Activated naive CD8-positive, alpha-beta T cell treated with anti-CD3 and anti-CD28 coated beads for 36 hours (primary cell): ENCODE measurements at regions not wholly inside any gene's neighbourhood (a gene's known extent, or its start where the extent isn't known, plus 50 kb on each side); places are given as distances from the start of the nearest gene placed in this dataset.
"Not testable (repeated sequence)": the region's sequence is repeated elsewhere in the genome, so short reads cannot be mapped to it uniquely, and the experiment has no call there.

Experiments used
- DNase-seq: peaks from one replicate; pipeline ENCODE4 v3.0.0; 2021
- H3K27ac Mint-ChIP-seq: one replicate; pipeline ENCODE4 v1.8.0; 2022; ENCODE audit warnings: mild to moderate bottlenecking, moderate library complexity, mixed read lengths
- H3K27me3 Mint-ChIP-seq: one replicate; pipeline ENCODE4 v1.8.0; 2022; ENCODE audit warnings: mild to moderate bottlenecking, mixed read lengths
- H3K36me3 Mint-ChIP-seq: one replicate; pipeline ENCODE4 v1.8.0; 2021; ENCODE audit warnings: mild to moderate bottlenecking, mixed read lengths
- H3K4me1 Mint-ChIP-seq: one replicate; pipeline ENCODE4 v1.8.0; 2021; ENCODE audit warnings: mixed read lengths
- H3K4me3 Mint-ChIP-seq: one replicate; pipeline ENCODE4 v1.8.0; 2022; ENCODE audit warnings: mild to moderate bottlenecking, moderate library complexity, mixed read lengths
- H3K9me3 Mint-ChIP-seq: one replicate; pipeline ENCODE4 v1.8.0; 2022; ENCODE audit warnings: mixed read lengths

DNA sequence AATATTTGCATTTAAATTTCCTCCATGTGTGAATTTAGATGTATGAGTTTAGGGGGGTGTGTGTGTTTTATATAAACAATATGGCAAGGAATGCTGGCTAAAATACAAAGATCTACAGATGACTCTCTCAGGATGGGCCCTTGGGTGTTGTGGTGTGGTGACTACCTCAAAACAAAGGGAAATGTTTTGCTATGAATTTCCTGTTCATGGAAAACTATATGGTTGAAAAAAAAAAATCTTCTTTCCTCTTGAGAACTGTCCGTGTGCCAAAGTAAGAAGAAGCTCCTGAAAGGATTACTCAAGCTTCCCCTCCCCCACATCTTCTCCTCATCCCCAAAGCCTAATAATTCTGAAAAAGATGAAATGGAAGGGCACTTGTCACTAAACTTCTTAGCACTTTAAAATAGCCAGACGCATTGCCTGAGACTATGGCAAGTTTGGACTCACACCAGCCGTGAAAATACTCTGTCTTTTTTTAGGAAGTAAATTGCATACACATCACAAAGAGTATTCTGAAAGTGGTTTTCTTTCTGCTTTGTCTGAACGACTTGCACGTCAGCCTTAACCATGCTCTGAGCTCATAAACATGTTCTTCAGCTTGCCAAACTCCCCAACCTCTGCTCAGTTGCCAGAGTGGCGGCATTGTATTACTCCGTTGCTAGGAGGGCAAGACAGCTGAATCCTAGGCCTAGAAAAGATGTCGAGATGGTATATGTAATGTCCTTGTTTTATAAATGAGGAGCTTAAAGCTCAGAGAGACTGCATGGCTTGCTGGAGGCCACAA, 250.4 kb upstream of the JADE1 start:
- H3K36me3 Mint-ChIP-seq = no peaks in the 10 kb centered on the region
- DNase-seq = no peak
- peaks cover 1% of the 10 kb centered on the region for H3K4me1 Mint-ChIP-seq
- H3K4me3 Mint-ChIP-seq = no peak overlapping the region
- no peaks in the 10 kb centered on the region for H3K9me3 Mint-ChIP-seq
- H3K27me3 Mint-ChIP-seq = peaks cover 7% of the 10 kb centered on the region
- no peak overlapping the region for H3K27ac Mint-ChIP-seq

DNA sequence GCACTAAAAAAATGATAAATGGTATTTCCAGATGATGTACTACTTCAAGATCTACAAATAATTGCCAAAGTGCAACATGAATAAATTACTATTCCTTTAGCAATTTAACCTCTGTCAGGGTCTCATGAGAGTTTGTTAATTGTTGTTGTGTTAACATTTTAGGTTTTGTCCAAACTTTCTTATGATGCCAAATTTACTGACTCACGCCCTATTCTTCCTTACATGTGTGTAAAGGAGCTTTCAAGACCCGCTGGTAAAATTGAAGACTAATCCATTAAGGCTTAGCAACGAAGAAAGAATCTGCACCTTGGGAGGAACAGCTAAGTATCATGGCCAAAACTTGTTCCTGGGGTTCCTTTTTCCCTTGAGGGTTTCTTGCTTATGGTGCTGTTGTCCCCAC, 252.7 kb upstream of the JADE1 start:
- H3K27me3 Mint-ChIP-seq = peaks cover 17% of the 10 kb centered on the region
- H3K27ac Mint-ChIP-seq = no peak overlapping the region
- DNase-seq = no peak
- H3K9me3 Mint-ChIP-seq = no peaks in the 10 kb centered on the region
- H3K4me3 Mint-ChIP-seq = no peak overlapping the region
- H3K4me1 Mint-ChIP-seq = peaks cover 16% of the 10 kb centered on the region
- peaks cover 1% of the 10 kb centered on the region for H3K36me3 Mint-ChIP-seq

DNA sequence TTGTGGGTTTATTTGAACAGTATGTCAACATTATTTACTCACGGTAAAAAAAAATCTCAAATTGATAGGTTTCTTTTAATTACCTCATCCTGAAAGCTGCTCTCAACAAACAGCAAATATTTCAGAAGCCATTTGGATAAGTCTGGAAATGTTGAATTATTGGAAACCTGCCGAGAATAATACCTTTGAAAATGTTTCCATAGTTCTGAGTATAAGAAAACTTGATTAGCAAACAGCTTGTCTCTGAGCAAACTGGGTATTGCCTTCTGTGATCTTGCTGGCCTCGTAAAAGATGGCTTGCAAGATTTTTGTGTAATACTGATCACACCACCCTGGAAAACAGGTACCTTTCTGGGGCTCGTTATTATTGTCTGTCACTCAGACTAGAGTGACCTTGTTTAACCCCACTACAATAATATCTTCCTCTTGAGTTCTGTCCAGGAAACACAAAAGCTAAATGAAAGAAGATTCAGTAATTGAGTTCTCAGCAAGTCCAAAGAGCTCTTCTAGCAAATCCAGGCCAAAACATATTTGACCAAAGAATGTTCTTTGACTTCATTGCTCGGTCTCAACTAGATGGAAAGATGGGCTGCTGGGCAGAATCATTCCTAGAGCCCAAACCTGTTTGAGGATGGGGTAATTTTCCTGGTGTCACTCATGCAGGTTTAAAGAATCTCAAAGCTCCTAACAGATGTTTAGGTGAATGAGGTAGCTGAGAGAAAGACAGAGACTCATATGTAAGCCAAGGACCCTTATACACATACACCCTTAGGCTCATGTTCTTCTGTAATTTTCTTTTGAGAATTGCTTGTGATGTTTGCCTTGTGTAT, 255.6 kb upstream of the JADE1 start:
- Mint-ChIP-seq H3K27me3 (peaks cover 29% of the 10 kb centered on the region), H3K27ac (no peak overlapping the region), H3K4me3 (peak overlapping the region; percentile 87), H3K9me3 (no peaks in the 10 kb centered on the region), H3K4me1 (peaks cover 16% of the 10 kb centered on the region), H3K36me3 (peaks cover 1% of the 10 kb centered on the region)
- DNase-seq = no peak

DNA sequence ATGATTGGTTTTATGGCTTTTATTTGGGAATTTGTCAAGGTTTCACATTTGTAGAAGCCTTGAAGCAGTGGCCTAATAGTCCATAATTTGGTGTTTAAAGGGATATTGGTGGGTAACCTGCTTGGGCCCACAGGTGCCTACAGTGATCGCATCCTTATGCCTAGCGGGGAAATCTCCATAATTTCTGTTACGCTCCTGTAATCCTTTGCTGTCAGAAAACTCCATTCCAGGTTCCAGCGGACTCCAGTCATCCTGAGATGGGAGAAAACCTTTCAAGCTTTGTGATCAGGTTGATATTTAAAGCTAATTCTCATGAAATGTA, 257.0 kb upstream of the JADE1 start:
- no peak for DNase-seq
- peaks cover 31% of the 10 kb centered on the region for H3K27me3 Mint-ChIP-seq
- peaks cover 1% of the 10 kb centered on the region for H3K36me3 Mint-ChIP-seq
- peak overlapping the region; percentile 87 for H3K4me3 Mint-ChIP-seq
- H3K4me1 Mint-ChIP-seq = peaks cover 16% of the 10 kb centered on the region
- H3K9me3 Mint-ChIP-seq = no peaks in the 10 kb centered on the region
- H3K27ac Mint-ChIP-seq = no peak overlapping the region

DNA sequence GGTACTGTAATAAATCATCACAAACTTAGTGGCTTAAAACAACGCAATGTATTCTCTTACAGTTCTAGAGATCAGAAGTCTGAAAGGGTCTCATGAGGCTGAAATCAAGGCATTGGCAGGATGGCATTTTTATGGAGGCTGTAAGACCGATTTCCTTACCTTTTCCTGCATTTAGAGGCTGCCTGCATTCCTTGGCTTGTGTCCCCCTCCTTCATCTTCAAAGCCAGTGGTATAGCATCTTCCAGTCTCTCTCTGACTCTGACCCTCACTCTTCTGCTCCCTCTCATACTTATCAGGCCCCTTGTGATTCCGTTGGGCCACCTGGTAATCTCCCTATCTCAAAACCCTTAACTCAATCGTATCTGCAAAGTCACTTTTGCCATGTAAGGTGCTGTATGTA, 258.2 kb upstream of the JADE1 start:
- Mint-ChIP-seq H3K9me3 (no peaks in the 10 kb centered on the region), H3K27ac (no peak overlapping the region), H3K4me1 (peaks cover 16% of the 10 kb centered on the region), H3K27me3 (peaks cover 31% of the 10 kb centered on the region), H3K4me3 (no peak overlapping the region), H3K36me3 (peaks cover 1% of the 10 kb centered on the region)
- no peak for DNase-seq

DNA sequence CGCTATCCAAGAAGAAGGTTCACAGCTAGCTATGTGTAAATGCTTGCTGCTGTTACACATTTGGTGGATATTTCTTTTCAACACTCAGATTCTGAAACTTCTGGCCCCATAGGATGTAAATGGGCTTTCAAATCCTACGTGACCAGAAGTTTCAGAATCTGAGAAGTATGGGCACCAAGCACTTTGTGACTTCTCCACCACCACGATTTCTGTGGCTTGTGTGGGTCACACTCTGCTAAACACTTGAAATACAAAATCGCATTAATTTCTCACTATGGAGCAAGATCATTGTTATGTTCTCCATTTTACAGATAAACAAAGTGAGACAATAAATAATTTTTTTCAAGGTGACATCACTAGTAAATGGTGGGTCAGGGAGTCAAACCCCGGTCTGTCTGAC, 259.4 kb upstream of the JADE1 start:
- peaks cover 1% of the 10 kb centered on the region for H3K36me3 Mint-ChIP-seq
- H3K27ac Mint-ChIP-seq = no peak overlapping the region
- H3K4me3 Mint-ChIP-seq = no peak overlapping the region
- no peaks in the 10 kb centered on the region for H3K9me3 Mint-ChIP-seq
- H3K4me1 Mint-ChIP-seq = peaks cover 16% of the 10 kb centered on the region
- no peak for DNase-seq
- H3K27me3 Mint-ChIP-seq = peaks cover 31% of the 10 kb centered on the region

DNA sequence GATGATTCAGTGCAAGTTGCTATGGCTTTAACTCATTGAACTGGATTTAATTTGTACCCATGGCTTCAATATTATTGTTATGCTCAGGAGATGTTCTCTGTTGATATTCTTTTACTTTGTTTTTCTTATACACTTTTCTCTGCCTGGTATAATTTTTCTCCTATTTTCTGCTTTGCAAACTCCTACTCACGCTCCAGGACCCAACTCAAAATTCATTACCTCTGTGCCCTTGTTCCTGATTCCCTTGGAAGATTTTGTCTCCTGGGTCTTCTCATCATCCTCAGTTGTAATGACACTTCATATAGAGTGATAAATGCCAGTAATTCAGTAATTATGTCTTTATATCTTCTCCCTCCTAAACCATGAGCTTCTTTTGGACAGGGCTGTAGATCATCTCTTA, 259.9 kb upstream of the JADE1 start:
- no peak for DNase-seq
- Mint-ChIP-seq H3K36me3 (peaks cover 1% of the 10 kb centered on the region), H3K27me3 (peaks cover 31% of the 10 kb centered on the region), H3K4me1 (peaks cover 16% of the 10 kb centered on the region), H3K4me3 (no peak overlapping the region), H3K9me3 (no peaks in the 10 kb centered on the region), H3K27ac (no peak overlapping the region)

DNA sequence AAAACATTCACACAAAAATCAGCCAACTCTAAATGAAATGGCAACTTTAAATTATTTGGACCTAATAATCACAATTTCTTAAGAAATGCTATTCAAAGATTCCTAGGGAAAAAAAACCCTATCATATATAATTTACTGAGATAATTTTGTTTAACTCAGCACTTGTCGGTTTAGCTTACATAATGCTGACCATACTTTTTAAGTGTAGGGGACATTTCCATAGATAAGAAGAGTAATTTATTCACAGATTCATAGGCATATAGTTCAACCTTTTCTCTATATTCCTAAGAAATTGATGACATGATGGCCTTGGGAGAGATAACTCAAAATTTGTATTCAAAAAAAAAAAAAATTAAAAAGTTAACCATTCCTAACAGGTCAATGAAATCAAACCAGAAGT, 260.8 kb upstream of the PGRMC2 start:
- peaks cover 8% of the 10 kb centered on the region for H3K4me1 Mint-ChIP-seq
- H3K27me3 Mint-ChIP-seq = peaks cover 30% of the 10 kb centered on the region
- no peak overlapping the region for H3K4me3 Mint-ChIP-seq
- H3K36me3 Mint-ChIP-seq = peaks cover 1% of the 10 kb centered on the region
- H3K27ac Mint-ChIP-seq = no peak overlapping the region
- H3K9me3 Mint-ChIP-seq = no peaks in the 10 kb centered on the region
- no peak for DNase-seq

DNA sequence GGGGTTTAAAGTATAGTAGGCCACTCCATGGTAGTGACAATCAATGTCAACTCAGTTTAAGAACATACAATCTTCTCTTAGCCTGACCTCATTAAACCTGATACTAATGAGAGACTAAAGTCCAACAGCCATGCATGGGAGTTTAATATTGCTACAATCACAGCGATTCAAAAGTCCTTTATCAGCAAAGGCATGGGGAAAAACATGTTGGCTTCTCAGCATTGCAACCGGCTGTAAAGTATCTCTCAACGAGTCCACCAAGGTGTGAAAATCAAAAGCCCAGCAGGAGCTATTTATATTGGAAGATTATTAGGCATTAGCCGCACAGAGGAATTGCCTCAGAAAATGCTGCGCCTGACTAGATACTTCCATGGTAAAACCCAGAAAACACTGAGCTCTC, 256.7 kb upstream of the PGRMC2 start:
- Mint-ChIP-seq H3K36me3 (no peaks in the 10 kb centered on the region), H3K27ac (no peak overlapping the region), H3K4me3 (no peak overlapping the region), H3K4me1 (no peaks in the 10 kb centered on the region), H3K9me3 (no peaks in the 10 kb centered on the region), H3K27me3 (peaks cover 3% of the 10 kb centered on the region)
- no peak for DNase-seq

DNA sequence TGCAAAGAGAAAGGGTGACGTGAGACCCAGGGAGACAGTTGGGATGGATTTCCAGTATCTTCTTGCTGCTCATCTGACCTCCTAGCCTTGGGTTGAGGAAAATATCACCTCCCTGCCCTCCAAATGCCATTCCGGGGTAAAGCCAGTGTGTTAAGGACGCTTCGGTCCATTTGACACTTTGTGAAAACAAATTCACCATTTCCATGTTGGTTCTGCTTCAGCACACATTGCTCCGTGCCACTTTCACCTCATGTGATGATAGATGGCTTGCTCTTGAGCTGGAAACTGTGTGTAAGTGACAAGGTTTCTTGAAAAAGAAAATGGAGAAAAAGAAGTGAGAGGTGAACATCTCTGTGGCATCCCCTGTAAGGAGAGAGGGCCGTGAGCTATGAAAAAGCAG, 256.1 kb upstream of the PGRMC2 start:
- DNase-seq = no peak
- Mint-ChIP-seq H3K27ac (no peak overlapping the region), H3K9me3 (no peaks in the 10 kb centered on the region), H3K4me1 (no peaks in the 10 kb centered on the region), H3K27me3 (no peaks in the 10 kb centered on the region), H3K4me3 (no peak overlapping the region), H3K36me3 (no peaks in the 10 kb centered on the region)

DNA sequence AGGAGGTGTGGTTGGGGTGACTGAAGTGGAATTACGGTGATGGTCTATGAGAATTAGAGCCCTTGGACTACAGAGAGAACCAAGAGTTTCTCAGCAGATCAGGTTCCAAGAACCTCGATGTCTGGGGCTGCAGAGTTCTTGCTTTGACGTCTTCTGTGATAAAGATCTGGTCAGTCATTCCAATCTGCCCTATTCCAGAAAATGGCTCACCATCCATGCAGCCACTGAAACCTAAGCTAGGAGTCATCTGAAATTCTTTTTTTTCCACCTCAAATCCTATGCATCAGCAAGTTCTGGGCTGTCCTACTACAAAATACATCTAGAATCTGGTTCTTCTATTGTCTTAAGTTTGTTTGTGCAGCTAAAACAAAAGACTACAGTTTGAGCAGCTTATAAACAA, 254.4 kb upstream of the PGRMC2 start:
- Mint-ChIP-seq H3K4me1 (no peaks in the 10 kb centered on the region), H3K4me3 (no peak overlapping the region), H3K27ac (no peak overlapping the region), H3K9me3 (no peaks in the 10 kb centered on the region), H3K36me3 (no peaks in the 10 kb centered on the region), H3K27me3 (no peaks in the 10 kb centered on the region)
- DNase-seq = no peak

DNA sequence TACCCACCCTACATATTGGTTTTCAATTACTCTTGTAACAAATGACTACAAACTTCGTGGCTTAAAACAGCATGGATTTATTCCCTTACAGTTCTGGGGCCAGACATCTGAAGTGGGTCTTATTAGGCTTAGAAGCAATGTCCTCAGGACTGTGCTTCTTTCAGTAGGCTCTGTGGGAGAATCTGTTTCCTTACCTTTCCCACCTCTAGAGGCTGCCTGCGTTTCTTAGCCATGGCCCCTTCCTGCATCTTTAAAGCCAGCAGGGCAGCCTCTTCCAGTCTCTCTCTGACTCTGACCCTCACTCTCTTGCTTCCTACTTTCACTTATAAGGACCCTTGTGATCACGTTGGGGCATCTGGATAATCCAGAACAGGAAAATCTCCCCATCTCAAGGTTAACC, 252.5 kb upstream of the PGRMC2 start:
- Mint-ChIP-seq H3K27me3 (no peaks in the 10 kb centered on the region), H3K9me3 (no peaks in the 10 kb centered on the region), H3K27ac (no peak overlapping the region), H3K36me3 (no peaks in the 10 kb centered on the region), H3K4me3 (no peak overlapping the region), H3K4me1 (no peaks in the 10 kb centered on the region)
- no peak for DNase-seq

DNA sequence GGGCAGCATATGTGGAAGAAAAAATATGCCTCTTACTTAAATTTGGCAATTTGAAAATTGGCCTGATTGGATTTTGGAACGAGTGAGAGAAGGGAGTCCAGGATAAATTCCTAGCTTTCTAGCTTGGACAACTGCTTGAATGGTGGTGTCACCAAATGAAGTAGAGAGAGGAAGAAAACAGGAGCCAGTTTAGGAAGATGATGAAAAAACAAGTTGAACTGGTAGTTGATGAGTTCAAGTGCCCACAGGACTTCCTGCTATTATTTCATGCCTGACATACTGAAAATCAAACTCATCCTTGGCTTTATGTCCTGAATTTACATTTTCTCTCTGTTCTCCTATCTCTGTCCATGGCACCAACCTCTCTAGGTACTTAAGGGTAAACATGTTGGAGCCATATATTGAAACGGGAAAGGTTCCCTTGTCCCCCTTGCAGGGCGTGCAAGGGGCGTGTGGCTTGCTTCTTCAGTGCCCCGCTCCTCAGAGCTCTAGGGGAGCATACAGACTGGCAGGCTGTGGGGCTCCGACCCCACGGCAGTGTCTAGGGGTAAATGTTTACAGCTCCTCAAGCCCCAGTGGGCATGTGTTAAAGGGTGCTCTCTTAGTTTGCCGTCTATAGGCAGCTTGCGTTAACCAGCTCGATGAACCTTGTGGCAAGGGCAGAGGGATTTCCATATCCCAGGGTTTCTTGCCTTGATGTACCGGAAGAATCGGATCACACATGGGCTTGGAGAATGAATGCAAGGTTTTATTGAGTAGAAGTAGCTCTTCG, 250.7 kb upstream of the PGRMC2 start:
- H3K27ac Mint-ChIP-seq = no peak overlapping the region
- DNase-seq = no peak
- H3K9me3 Mint-ChIP-seq = no peaks in the 10 kb centered on the region
- no peak overlapping the region for H3K4me3 Mint-ChIP-seq
- no peaks in the 10 kb centered on the region for H3K27me3 Mint-ChIP-seq
- no peaks in the 10 kb centered on the region for H3K4me1 Mint-ChIP-seq
- no peaks in the 10 kb centered on the region for H3K36me3 Mint-ChIP-seq

DNA sequence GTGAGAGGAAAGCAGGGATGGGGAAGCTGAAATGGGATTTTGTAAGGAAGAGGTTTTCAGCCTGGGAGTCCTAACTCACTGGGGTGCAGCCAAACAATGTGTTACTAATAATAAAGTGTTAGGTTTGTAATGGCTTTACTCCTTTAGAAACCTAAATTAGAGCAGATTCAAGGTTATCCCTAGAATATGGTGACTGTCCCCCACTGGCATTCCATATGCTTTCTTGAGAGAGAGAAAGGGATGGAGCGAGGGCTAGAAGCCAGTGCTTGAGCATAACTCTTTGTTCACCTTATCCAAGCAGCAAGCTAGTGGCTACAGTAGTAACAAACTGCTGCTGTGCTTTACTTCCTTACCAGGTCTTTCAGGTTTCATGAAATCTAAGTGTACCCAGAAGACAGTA, 249.1 kb upstream of the PGRMC2 start:
- Mint-ChIP-seq H3K36me3 (no peaks in the 10 kb centered on the region), H3K4me3 (no peak overlapping the region), H3K27ac (no peak overlapping the region), H3K9me3 (no peaks in the 10 kb centered on the region), H3K4me1 (no peaks in the 10 kb centered on the region), H3K27me3 (peaks cover 7% of the 10 kb centered on the region)
- no peak for DNase-seq

DNA sequence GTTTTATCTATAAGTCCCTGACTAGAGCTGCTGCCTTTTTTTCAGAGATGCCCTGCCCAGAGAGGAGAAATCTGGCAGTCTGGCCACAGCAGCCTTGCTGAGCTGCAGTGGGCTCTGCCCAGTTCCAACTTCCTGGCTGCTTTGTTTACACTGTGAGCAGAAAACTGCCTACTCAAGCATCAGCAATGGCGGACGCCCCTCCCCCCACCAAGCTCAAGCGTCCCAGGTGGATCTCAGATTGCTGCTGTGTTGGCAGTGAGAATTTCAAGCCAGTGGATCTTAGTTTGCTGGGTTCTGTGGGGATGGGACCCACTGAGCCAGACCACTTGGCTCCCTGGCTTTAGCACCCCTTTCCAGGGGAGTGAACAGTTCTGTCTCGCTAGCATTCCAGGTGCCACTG, 247.9 kb upstream of the PGRMC2 start:
- not testable (repeated sequence) for H3K4me1 Mint-ChIP-seq, H3K9me3 Mint-ChIP-seq, DNase-seq, H3K4me3 Mint-ChIP-seq, H3K36me3 Mint-ChIP-seq, H3K27ac Mint-ChIP-seq, H3K27me3 Mint-ChIP-seq
